ENCODE measurements at regions not wholly inside any gene's neighbourhood (a gene's known extent, or its start where the extent isn't known, plus 50 kb on each side); places are given as distances from the start of the nearest gene placed in this dataset.

DNA sequence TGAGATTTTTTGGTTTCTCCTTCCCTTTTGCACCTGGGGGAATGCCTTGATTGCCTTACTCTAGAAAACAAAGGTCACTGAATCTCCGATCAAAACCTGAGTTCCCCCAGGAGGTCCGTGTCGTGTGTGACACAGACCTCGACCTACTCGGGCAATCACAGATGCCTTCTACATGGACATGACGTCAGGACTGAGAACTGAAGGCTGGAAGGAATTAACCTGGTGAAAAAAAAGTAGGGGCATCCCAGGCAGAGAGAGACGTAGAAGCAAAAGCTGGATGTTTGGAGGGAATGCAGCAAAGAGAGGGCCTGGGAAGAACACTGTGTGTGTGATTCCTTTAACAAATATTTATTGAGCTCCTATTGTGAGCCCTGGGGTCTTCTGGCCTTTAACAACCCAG lies 178.0 kb downstream of the PRDM2 start:
- intact Hi-C loops (cut with micrococcal nuclease) = no loop called here

DNA sequence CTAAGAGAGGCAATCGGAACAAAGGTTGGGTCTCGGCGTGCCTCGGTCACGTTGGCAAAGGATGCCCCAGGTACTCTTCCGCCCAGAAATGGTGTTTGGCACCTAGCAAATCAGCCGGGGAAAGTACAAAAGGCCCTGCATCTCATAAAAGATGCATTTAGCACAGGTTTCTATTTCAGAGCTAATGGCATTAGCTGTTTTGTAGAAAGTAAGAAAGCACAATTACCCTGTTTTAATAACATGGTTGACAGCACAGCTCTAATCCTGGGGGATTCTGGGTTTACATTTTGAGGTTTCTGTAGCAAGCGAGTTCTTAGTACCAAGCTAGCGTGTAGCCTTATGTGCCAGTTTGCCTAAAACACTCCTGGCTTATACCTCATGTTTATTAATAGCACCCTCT lies 178.5 kb downstream of the PRDM2 start:
- intact Hi-C loops (cut with micrococcal nuclease) = no loop called here

DNA sequence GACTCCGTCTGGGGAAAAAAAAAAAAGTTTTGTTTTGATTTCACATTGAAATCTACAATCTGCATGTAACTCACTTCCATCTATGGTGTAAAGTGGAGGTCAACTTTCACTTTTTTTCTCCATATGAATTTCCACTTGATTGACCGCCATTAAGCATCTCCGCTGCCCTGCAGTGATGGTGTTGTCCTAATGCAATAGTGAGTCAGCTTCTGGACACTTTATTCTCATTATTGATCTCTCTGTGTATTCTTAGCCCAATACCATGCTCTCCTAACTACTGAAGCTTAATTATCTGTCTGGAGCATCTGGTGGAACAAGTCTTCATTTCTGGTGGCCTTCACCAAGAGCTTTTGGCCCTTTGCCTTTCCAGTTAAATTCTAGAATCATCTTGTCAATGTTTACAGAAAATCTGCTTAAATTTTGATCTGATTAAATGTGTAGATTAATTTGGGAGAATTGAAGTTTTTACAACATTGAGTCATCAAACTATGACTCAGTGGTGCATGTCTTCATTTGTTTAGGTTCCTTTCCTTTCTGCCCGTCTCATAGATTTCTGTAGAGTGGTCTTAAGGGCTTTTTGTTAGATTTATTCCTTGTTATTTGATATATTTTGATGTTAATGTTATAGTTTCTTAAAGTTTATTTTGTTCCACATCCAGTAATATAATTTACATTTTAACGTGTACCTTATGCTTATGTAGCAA lies 181.5 kb downstream of the PRDM2 start:
- intact Hi-C loops (cut with micrococcal nuclease) = no loop called here

DNA sequence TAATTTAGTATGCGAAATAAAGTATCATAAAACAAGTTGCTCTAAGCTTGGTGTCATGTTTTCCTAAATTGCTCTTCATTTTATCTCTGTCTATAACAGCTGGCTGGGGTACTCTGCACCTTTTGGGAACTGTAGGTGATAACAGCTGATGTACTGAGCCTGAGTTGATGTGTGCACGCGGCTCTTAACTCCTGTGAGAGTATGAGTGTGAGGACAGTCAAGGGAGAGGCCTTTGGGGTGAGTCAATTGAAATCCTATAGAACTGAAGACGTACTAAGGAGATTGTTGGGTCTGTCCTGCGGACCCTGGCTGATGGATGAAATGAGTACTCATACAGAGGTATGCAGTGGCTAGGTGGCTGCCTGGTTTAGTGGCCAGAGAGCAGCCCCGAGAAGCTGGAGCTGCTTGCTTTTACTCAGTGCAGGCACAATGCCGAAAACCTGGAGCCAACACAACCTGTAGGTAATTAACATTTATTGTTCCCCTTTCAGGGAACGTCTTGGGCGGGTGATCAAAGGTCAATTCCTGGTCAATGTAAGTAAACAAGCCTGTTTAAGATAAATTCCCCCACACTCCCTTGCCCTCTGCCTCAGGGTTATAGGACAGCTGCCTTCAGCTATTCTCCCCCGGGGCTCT lies 188.5 kb downstream of the PRDM2 start:
- intact Hi-C loops (cut with micrococcal nuclease) = no loop called here

DNA sequence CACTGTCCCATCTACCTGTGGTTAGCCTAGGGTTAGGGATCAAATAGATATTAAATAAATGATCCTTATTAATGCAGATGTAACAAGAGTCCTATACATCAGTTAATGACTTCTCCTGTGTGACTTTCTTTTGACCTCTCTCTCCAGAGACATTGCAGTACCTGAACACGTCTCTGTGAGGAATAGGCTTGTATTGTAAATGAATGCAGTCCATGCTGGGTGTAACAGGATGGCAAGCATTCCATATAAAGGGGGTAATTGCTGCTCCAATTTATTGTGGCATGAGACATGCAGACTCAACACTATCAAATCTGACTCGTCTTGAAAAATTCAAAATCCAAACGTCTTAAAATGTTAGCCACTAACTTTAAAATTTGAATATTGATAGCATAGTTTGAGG lies 189.5 kb downstream of the PRDM2 start:
- intact Hi-C loops (cut with micrococcal nuclease) = no loop called here

DNA sequence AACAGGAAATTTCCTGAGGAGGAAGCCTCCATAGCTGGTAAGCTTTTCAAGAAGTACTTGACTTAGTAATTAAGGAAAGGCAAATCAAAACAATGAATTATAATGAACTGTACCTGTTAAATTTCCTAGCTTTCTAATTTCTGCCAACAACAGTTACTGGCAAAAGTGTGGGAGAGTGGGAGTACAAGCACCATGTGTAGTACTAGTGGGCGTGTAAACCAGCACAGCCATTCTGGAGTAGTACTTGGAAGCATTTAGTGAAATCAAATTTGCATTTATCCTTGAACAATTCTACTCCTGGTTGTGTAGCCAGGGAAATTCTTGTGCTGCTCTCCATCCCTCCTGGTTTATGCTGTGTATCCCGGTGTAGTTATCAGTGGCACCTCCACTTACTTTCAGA lies 190.8 kb downstream of the PRDM2 start:
- intact Hi-C loops (cut with micrococcal nuclease) = no loop called here

DNA sequence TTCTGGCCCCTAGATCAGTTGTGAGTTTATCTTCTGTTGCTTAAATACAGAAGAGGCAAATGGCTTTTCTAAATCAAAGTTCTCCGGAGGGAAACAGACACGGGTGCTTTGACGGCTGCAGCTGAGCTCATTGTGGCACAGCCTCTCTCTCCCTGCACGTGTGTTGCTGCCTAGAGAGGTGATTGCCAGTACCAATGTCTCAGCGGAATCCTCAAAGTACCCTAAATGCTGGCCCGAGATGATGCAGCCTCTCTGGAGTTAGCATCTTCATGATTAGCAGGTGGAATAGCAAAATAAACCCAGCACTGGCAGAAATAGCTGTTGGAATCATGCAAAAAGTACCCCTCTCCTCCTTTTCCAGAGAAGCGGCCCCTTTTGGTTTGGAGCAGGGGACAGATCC lies 192.2 kb downstream of the PRDM2 start:
- intact Hi-C loops (cut with micrococcal nuclease) = no loop called here

DNA sequence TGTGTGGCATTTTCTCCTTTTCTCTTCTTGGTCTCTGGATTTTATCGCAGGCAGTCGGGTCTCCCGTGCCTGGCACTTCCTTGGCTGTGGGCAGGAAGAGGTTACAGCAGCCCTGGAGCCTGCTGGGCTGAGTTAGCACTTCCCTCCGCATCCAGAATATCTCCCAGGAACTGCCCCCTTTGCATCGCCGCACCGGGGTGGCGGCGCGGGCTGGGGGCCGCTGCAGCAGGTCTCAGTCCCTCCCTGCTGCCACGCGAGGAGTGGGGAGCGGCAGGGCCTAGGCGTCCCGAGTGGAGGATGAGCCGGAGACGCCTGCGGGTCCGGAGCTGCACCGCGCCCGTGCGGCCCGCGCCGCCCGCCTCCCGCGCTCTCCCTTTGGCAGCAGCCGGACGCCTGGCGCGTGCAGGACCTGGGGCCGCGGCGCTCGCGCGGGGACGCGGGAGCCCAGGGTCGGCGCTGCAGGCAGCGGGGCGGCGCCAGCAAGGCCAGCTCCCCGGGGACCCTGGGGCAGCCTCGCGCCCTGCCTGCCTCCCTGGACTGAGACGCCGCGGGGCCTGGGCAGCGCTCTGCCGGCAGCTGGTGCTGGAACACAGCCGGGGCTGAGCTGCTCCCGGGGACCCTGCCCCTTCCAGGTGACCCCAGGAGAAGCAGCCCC lies 192.8 kb downstream of the PRDM2 start:
- intact Hi-C loops (cut with micrococcal nuclease) = no loop called here

DNA sequence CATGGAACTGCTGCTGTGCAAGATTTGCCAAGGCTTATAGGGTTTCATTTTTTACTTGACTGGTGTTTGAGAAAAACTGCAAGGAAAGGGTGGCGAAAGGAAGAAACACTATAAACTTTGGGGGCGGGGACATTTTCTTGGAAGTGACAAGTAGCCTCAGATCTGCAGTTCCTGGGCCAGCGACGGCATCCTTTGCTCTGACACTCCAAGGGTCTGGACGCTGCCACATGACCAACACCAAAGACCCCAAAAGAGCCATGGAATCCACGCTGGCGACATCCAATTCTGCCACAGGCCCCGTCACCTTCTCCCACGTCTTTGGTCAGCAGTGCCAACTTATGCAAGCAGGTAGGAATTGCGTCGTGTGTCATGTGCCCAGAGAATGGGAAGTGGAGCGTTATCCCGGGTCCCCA lies 193.4 kb downstream of the PRDM2 start:
- intact Hi-C loops (cut with micrococcal nuclease) = no loop called here

DNA sequence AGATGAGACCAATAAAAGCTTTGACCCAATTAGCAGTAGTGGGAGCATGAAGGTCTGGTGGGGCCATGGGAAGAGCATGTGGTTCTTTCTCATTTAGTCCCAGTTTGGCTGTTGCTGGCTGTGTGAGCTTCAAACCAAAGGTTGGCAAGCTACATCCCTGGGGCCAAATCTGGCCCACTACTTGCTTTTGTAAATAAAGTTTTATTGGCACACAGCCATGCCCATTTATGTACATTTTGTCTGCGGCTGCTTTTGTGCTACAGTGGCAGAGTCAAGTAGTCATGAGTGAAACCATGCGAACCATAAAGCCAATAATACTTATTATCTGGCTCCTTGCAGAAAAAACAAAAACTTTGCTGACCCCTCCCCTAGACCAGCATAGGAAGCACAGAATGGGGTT lies 196.9 kb downstream of the PRDM2 start:
- intact Hi-C loops (cut with micrococcal nuclease) = no loop called here

DNA sequence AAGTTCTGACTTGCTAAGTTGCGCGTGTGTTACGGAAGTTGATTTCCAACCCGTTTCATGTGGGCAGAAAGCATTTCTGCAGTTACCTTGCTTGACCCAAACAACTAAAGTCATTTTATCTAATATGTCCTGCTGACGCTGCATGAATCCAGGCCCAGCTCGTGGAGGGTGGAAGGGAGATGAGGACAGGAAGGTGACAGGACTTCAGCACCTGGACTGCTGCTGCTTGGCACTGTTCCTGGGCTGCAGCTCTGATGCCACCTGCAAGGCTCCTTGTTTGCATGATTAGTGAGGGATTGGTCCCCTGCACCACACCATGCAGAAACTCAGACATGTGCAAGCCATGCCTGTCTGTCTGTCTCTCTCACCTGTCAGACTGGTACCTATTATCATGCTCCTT lies 198.4 kb downstream of the PRDM2 start:
- intact Hi-C loops (cut with micrococcal nuclease) = no loop called here

DNA sequence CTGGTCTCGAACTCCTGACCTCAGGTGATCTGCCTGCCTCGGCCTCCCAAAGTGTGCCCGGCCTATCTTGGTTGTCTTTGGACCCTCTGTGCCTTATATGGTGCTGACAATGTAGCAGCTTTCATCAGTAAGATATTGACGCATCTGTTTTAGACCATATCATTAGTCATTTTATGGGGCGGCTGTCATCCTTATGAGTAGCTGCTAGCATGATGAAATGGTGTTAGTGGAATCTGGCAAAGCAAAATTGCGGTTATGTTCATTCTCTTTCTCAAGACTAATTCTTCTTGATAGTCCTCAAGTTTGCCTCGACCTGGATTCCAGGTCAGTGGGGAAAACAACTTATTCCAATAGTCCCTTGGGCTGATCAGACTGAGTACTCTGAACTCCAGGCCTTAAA lies 199.9 kb downstream of the PRDM2 start:
- intact Hi-C loops (cut with micrococcal nuclease) = no loop called here

DNA sequence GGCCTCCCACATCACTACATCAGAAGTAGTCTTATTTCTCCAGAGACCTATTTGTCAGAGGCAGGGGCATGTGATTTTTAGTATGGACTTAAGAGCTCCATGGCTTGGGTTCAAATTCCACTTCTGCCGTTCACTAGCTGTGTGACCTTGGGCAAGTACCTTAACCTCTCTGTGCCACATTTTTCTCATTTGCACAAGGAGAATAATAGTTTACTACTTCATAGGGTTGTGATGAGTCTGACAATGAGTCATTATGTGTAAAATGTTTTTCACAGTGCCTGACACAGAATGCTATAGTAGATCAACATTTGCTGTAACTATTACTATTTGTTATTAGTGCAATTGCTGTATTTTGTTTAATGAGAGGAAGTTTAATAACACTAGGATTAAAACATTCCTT lies 200.6 kb downstream of the PRDM2 start:
- intact Hi-C loops (cut with micrococcal nuclease) = no loop called here

DNA sequence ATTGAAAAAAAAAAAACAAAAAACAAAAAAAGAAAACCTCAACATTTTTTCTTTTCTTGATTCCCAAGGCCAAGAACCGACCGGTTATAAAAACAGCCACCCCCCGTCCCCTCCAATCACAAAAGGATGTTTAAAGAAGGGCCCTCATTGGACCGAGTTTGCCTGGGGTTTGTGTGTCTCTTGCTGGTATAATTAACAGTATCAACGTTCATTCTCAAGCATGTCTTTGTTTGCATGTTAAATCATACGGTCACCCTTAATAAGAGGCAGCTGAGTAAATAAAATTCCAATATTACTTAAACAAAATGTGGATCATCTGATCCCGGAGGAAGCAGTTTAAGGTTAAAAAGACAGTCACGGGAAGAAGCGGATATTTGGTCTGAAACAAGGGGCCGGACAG lies 201.1 kb downstream of the PRDM2 start:
- intact Hi-C loops (cut with micrococcal nuclease) = no loop called here

DNA sequence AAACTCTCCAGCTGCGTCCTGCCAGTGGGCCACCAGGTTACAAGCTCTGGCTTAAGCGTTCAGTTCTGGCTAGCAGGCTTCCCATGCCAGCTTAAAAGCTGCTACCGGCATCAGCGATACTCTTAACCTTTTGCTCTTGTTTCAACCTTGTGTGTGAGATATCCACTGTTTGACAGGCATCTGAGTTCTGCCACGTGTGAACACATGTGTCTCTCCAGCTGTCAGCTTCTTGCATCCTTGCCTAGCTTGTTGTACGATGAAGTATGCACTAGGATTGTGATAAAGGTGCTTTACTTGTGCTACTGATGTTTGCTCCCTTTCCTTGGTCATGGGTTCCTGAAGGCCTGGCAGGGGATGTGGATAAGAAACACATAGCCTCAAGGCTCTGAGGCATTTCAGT lies 201.6 kb downstream of the PRDM2 start:
- intact Hi-C loops (cut with micrococcal nuclease) = no loop called here

DNA sequence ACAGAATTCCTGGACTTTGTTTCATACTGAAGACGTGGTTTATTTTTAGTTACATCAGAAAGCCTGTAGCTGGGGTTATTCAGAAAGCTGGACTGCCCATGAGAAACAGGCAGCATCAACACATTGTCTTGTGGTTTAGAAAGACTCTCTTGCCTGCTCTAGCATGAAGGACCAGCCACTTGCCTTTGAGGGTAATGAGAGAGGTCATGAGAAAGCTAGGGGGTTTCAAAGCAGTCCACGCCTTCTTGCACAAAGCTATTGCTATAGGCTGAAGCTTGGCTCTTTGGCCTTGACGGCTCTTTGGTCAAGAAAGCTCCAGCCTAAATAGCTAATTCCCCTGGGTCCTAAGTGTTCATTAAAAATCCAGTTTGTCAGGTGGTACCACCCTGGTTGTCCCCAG lies 208.1 kb downstream of the PRDM2 start:
- intact Hi-C loops (cut with micrococcal nuclease) = no loop called here

DNA sequence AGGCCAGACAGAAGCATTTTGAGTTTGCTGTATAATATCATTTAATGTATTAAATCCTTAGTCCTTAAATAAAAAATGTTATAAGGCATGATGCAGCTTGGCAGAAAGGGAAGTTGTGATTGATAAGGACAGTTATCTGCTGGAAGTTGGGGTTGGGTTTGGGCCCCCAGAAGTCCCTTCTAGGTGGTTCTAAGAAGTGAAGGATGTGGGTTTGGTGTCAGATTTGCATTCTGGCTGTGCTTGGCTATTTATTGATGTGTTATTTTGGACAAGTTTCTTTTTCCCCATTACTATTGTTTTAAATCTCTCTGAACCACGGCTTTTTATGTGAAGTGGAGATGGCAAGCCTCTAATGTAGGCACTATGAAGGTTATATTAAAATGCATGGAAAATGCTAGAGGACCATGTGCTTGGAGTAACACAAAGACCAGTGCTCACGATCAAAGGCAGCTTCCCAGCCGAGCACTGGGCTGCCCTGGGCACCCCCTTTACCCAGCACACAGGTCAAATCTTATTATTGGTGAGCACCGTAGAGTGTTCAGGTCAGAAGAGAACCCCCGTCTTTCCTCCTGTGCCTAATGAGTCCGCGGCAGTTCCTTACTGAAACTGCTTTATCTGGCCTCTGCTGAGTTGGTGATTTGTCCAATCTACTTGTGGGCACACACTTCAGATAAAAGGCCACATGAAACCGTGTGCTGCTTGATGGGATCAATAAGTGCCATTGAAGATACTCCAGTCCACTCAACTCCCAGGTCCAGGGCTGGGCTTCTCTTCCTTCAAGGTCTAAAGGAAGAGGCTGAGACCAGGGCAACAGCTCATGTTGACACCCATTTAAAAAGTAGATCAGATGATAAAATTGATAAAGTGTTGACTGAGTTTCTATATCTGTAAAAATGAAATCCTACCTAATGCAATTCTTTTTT lies 212.0 kb downstream of the PRDM2 start:
- intact Hi-C loops (cut with micrococcal nuclease) = no loop called here

DNA sequence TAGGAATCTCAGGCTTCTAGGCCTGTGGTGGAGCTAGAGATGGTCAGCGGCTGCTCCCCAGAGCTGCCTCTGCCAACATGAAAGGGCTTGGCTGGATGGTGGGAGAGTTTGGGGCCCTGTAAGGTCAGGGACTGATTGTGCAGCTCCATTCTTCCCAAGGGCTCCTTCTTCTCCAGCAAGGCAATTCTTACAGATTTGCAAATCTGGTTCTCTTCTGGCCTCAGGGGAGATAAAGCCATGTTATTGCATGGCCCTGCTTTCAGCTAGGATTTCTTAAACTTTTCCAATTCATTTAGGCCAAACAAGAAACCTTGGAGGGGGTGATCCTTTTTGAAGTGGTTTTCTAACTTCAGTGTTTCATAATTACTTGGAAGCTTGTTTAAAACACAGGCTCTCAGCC lies 213.4 kb downstream of the PRDM2 start:
- intact Hi-C loops (cut with micrococcal nuclease) = no loop called here

DNA sequence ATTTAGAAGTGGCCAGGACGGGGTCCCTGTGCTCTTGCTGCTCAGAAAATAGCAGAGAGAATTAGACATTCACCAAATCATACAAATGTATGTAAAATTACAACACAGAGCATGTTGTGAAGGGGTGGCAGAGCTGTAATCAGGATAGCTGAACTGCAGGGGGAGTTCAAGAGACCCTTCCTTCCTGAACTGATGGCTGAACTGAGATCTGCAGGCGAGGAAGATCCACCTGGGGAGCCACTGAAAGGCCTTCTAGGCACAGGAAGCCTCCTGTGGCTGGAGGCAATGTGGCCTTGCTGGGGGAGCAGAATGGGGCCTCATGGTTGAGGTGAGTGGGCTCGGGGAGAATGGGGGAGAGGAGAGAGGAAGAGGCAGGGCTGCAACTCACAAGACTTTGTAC lies 216.5 kb downstream of the PRDM2 start:
- intact Hi-C loops (cut with micrococcal nuclease) = no loop called here

DNA sequence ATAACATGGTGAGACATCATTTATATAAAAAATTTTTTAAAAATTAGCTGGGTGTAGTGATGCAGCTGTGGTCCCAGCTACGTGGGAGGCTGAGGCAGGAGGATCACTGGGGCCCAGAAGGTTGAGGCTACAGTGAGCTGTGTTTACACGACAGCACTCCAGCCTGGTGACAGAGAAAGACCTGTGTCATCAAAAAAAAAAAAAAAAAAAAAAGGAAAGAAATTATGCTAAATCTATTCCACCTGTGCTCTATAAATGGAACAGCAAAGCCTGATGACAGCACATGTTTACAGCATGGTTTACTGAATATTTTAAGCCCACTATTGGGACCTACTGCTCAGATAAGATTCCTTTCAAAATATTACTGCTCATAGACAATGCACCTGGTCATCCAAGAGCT lies 217.6 kb downstream of the PRDM2 start:
- intact Hi-C loops (cut with micrococcal nuclease) = no loop called here

DNA sequence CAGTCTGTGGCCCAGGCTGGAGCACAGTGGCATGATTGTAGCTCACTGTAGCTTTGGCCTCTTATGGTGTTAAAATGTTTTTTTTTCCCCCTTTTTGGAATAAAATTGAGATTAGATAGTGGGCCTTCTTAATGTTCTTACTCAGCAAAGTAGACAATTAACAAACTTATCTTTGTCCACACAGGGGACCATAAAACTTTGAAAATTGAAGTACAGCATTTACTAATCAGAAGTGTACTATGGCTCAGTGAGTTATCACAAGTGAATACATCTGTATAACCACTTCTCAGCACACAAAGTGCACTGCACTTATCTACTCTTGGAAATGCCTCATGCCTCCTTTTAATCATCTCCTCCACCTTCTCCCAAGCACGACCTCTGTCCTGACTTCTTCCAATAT lies 218.9 kb downstream of the PRDM2 start:
- intact Hi-C loops (cut with micrococcal nuclease) = no loop called here

DNA sequence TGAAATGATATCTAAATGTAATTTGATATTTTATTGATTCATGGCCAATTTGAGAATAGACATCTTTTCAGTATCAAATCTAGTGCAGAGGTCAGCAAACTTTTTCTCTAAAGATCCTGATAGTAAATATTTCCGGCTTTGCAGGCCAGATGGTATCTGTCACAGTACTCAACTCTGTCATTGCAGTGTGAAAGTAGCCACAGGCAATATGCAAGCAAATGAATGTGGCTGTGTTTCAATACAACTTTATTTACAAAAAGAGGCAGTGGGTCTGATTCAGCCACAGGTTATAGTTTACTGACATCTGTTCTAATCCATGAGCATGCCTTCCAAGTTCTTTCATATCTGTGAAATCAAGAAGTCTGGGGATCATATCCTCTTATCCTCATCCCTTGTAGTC lies 221.2 kb downstream of the PRDM2 start:
- intact Hi-C loops (cut with micrococcal nuclease) = no loop called here

Data from T-helper 2 cell treated with Interferon-gamma antibody and Interleukin-4, amounts not matched to agents 100 ng/mL and 5 ng/mL, for 36 hours (primary cell).